HG02884 (cell line): ENCODE measurements at regions not wholly inside any gene's neighbourhood (a gene's known extent, or its start where the extent isn't known, plus 50 kb on each side); places are given as distances from the start of the nearest gene placed in this dataset.
"Not testable (repeated sequence)": the region's sequence is repeated elsewhere in the genome, so short reads cannot be mapped to it uniquely, and the experiment has no call there.

Experiments
- ATAC-seq: cut with Tn5 transposase; IDR thresholded peaks from one replicate; pipeline ENCODE4 v1.9.1; 2021; ENCODE audit warnings: mild to moderate bottlenecking, moderate library complexity; ENCODE audit not compliant: unreplicated experiment

DNA sequence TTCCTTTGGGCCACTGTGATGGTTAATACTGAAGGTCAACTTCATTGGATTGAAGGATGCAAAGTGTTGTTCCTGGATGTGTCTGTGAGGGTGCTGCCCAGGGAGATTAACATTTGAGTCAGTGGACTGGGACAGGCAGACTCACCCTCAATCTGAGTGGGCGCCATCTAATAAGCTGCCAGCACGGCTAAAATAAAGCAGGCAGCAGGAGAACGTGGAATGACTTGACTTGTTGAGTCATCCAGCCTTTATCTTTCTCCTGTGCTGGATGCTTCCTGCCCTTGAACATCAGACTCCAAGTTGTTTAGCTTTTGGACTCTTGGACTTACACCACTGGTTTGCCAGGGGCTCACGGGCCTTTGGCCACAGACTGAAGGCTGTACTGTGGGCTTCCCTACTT lies 1046.9 kb downstream of the TYW1 start:
- ATAC-seq, result no peak

DNA sequence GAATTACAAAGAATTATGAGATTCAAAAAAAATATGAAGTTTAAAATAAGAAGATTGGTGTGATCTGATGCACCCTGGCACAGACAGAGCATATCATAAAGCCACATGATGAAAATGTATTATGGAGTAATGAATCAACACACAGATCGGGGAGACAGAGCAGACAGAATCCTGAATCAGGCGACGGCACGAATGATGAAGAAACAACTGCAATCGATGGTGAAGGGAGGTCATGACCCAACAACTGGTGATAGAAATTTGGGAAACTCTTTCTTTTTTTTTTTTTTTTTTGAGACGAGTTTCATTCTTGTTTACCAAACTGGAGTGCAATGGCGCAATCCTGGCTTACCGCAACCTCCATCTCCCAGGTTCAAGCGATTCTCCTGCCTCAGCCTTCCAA lies 1054.0 kb downstream of the TYW1 start:
- ATAC-seq, result no peak

DNA sequence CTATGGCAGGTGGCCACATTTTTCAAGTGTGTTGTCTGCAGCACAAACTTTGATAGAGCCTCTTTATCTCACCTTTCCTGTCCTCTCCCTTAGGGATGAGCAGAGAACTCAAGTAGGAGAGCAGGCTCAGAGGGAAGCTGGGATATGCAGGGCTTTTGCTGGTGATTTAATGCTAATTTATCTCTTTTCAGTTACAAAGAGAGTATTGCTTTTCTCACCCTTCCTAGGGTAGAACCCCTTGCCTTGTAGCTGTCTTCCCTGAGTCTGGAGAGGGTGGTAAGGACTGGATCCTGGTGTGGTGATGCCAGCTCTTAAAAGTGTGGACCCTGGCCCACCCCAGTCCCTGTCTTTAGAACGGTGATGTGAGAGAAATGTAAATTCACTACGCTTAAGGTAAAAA lies 1061.4 kb downstream of the TYW1 start:
- no peak for ATAC-seq

DNA sequence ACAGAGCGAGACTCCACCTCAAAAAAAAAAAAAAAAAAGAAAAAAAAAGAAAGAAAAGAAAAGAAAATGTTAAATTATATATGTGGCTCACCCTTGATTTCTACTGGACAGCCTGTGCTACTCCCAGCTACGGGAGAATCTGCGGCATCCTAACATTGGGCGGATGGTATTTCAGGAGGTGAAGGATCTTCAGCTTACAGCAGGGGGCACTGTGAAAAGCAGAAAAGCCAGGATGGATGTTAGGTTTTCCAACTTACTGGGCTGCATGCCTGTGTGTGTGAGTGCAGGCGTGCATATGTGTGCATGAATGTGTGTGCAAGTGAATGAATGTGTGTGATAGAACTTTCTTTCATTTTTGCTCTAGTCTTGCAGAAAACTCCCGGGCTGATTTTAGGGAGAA lies 1066.5 kb downstream of the TYW1 start:
- no peak for ATAC-seq

DNA sequence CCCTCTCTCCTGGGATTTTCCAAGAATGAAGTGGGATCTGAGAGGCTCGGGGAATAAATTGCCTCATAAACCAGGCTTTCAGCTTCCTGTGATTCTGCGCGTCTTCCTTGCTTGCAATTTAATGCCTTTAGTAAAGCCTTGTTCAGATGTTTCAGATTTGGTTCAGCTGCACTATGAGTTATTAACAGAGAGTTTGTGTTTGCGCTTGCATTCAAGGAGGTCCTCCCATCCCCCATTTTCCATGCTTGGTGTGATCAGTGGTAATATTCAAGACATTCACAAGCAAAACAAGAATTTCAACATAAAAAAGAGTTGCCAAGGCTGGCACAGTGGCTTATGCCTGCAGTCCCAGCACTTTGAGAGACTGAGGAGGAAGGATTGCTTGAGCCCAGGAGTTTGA lies 1068.9 kb downstream of the TYW1 start:
- no peak for ATAC-seq

DNA sequence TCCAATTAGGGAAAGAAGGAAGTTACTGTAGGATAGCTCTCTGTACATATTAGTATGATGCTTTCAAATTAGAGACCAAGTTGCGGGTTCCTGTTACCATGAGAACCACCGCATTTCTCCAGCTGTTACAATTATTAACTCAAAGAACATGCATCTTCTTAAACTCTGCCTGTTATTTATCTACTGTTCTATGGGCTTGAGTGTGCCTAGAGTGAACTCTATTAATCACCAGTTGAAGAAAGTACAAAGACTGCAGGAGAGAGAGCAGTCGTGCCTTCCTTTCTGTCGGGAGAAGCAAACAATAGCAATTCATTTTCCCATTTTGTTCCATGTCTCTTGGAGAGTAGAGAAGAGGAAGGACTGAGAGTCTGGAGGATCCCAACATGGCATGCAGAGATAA lies 1071.2 kb downstream of the TYW1 start:
- ATAC-seq, result no peak

DNA sequence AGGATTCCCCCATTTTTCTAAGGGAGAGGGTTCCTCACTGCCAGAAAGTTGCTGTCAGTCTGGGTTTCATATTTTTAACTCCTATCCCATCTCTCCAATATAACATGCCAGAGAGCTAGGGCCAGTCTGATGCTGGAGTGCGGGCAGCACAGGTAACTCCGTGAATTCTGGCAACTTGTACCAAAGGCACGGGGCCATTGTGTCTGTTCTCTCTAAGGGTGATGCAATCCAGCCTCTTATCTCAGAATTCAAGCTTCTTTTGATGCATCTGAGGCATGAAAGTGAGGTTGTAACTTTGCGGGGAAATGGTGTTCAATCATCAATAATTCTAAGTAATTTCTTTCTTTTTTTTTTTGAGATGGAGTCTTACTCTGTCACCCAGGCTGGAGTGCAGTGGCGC lies 1074.4 kb downstream of the TYW1 start:
- no peak for ATAC-seq

DNA sequence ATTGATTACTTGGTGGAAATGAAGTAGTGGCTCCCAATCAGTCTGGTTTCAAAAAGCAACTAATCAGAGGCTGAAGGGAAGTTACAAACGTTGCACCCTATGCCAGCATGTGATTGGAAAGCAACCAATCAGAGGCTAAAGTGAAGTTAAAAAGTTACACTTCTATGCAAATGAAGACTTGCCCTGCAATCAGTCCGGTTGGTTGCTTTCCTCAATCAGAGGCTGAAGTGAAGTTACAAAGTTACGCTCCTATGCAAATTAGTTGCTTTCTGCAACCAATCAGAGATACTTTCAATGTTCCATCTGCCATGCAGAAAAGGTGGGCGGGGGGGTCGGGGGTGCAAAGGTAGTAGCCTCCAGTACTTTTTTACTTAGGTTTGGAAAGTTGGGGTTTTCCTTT lies 1077.1 kb downstream of the TYW1 start:
- ATAC-seq, result no peak

DNA sequence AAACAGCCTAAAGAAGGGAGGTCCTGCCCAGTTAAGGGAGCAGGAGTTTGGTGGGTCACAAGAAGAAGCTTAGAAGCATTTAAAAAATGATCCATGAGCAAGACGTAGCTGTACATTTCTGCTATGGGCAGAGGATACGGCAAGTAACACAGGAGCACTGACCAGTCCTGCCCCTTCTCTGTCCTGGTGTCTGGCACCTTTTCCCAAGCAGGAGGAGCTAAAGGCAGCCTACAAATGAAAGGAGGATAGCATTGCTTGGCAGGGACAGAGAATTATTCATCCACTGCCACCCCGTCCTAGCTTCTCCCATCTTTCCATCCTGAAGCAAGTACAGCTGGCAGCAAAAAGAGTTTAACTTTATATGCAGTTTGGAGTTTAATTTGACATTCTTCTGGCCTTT lies 1077.6 kb downstream of the TYW1 start:
- ATAC-seq, result no peak

DNA sequence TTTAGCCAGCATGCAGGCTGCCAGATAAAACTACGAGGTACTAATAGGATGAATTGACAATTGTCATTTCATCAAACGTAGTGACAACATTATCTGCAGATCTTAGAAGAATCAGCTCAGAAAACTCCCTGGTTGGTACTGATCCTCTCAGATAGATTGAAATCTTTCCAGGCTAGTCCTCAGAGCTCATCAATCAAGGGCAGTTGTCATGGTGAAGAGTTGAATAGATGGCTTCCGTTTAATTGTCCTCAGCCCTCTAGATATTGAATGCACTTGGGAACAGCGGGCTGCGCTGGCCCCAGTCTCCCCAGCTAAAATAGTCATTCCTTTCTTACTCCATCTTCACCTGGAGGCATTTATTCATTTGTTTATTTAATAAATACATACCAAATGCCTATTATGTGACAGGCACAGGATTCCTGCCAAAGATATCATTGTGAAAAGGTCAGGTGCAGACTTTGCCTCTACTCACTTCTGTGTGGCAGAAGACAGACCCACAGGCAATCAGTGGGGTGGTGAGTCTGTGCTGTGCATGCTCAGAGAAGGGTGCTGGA lies 1081.6 kb downstream of the TYW1 start:
- ATAC-seq, result no peak

DNA sequence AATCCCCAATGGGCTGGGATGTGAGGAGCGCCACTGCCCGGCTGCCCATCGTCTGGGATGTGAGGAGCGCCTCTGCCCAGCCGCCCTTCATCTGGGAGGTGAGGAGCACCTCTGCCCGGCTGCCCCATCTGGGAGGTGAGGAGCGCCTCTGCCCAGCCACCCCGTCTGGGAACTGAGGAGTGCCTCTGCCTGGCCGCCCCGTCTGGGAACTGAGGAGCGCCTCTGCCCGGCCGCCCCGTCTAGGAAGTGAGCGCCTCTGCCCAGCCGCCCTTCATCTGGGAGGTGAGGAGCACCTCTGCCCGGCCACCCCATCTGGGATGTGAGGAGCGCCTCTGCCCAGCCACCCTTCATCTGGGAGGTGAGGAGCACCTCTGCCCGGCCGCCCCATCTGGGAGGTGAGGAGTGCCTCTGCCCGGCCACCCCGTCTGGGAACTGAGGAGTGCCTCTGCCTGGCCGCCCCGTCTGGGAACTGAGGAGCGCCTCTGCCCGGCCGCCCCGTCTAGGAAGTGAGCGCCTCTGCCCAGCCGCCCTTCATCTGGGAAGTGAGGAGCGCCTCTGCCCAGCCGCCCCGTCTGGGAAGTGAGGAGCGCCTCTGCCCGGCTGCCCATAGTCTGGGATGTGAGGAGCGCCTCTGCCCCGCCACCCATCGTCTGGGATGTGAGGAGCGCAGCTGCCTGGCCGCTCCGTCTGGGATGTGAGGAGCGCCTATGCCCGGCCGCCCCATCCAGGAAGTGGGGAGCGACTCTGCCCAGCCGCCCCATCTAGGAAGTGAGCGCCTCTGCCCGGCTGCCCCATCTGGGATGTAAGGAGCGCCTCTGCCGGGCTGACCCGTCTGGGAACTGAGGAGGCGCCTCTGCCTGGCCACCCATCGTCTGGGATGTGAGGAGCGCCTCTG lies 1085.7 kb downstream of the TYW1 start:
- not testable (repeated sequence) for ATAC-seq

DNA sequence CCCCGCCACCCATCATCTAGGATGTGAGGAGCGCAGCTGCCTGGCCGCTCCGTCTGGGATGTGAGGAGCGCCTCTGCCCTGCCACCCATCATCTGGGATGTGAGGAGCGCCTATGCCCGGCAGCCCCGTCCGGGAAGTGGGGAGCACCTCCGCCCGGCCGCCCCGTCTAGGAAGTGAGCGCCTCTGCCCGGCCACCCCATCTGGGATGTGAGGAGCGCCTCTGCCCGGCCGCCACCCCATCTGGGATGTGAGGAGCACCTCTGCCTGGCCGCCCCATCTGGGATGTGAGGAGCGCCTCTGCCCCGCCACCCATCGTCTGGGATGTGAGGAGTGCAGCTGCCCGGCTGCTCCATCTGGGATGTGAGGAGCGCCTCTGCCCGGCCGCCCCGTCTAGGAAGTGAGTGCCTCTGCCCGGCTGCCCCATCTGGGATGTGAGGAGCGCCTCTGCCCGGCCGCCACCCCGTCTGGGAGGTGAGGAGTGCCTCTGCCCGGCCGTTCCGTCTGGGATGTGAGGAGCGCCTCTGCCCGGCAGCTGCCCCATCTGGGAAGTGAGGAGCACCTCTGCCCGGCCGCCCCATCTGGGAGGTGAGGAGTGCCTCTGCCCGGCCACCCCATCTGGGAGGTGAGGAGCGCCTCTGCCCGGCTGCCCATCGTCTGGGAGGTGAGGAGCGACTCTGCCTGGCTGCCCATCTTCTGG lies 1086.5 kb downstream of the TYW1 start:
- ATAC-seq, result not testable (repeated sequence)

DNA sequence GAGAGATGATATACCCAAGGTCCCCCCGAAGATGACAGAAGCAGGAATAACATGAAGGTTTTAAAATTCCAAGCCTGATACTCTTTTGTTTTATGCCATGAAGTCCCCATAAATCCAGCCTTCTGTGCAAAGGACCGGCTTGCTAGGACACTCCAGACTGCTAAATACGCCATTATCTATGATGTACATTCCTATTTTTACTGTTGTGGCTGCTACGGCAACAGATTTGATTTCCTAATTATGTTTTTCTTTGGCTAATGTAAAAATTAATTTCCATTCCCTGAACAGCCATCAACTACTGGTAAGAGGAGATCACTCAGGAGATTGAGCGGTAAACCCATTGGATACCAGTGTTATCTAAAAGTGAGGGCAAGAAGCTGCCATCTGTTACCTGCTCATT lies 1090.8 kb downstream of the TYW1 start:
- ATAC-seq, result no peak

DNA sequence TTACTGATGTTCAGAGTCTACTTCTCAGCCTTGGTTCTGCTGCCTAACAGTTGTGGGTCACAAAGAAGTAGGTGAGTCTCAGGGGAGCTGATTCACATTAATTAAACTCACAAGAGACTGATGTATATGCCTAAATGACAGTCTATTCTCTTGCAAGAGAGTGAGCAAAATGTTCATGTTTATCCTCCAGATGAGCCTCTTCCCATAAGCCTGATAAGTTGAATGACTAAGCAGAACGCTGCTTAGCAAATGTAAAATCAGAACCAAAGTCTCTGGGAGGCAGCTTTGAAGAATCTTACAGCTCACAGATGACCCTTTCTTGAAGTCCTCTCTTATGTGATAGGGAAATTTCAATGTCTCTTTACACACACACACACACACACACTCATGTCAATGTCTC lies 1092.2 kb downstream of the TYW1 start:
- no peak for ATAC-seq

DNA sequence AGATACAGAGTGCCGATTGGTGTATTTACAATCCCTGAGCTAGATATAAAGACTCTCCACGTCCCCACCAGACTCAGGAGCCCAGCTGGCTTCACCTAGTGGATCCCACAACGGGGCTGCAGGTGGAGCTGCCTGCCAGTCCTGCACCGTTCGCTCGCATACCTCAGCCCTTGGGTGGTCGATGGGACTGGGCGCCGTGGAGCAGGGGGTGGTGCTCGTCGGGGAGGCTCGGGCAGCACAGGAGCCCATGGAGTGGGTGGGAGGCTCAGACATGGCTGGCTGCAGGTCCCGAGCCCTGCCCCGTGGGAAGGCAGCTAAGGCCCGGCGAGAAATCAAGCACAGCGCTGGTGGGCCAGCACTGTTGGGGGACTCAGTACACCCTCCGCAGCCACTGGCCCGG lies 1093.6 kb downstream of the TYW1 start:
- not testable (repeated sequence) for ATAC-seq

DNA sequence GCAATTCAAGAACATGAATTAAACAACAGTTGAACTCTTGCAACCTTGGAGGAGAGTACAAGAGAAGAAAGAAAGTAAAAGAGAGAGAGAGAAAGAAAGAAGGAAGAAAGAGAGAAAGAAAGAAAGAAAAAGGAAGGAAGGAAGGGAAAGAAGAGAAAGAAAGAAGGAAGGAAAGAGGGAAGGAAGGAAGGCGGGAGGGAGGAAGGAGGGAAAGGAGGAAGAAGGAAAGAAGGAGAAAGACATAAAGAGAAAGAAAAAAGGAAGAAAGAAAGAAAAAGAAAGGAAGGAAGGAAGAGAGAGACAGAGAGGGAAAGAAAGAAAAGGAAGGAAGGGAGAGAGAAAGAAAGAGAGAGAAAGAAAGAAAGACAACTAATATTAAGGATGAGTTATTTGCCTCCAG lies 1106.7 kb downstream of the TYW1 start:
- ATAC-seq, result no peak

DNA sequence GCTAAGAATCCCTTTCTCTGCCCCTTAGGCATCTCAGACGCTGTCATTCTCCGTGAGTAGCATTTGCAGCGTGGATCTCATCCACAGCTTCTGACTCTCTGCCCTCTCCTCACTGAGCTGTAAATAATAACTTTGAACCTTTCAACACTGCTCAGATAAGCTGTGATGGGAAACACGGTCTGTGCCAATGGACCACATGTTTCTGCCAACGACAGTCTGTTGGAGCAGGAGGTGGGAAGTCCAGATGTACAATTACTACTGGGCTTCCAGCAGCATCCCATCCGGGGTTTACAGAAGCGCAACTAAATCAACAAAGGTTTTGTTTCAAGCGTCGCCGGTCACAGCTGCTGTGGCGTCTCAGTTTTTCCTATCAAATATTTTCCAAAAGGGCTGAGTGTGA lies 1110.6 kb downstream of the TYW1 start:
- no peak for ATAC-seq

DNA sequence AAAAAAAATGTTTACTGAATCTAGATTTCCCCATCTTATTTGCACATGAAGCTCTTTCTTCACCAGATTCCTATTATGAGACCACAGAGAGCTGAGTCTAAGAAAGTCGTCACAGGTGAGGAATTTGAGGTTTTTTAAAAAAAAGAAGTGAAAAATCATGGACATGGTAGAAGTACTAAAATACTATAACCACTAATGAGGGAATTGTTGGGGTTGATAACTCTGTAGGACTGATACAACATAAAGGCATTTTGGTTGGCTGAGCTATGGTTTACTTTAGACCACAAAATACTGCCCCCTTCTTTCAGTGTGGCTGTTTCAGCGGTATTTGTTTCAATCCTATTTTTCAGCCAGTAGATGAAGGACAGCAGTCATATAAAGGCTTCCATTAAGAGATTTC lies 1111.3 kb downstream of the TYW1 start:
- ATAC-seq, result no peak

DNA sequence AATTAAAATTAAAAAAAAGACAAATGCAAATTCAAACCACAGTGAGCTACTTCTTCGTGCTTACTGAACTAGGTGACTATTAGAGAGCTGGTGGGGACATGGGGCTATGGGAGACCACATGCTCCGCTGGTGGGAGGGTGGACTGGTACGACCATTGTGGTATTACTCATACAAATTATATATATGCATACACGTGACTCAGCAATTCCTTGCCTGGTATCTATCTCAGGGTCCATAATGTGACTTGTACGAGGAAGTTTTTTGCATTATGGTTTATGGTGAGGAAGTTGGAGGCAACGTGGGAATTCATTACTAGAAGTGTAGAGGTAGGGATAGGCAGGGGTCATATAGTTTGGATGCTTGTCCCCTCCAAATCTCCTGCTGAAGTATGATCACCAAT lies 1112.7 kb downstream of the TYW1 start:
- ATAC-seq, result no peak

DNA sequence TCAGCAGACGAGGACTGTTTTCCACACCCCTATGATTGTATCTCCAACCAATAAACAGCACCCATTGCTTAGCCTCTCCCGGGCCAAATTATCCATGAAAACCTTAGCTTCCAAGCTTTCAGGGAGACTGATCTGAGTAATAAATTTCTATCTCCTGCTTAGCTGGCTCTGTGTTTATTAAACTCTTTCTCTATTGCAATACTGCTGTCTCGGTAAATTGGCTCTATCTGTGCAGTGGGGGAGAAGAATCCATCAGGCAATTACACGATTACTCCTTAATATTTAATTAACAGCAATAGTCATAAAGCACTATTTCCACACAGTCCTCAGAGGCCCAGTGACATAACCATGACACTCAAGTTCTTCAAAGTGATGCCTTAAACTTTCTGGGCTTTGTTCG lies 1122.8 kb downstream of the TYW1 start:
- ATAC-seq, result no peak

DNA sequence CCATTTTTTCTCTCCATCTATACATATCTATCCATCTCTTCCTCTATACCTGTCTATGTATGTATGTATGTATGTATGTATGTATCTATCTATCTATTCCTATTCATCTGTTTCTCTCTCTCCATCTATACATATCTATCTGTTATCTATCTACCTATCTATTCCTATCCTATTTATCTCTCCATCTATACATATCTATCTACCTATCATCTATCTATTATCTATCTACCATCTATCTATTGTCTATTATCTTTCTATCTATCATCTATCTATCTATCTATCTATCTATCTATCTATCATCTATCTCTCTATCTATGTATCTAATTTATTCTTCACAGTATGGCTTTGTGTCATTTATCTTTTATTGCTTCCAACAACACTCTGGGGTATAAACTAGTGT lies 1124.4 kb downstream of the TYW1 start:
- ATAC-seq, result no peak

DNA sequence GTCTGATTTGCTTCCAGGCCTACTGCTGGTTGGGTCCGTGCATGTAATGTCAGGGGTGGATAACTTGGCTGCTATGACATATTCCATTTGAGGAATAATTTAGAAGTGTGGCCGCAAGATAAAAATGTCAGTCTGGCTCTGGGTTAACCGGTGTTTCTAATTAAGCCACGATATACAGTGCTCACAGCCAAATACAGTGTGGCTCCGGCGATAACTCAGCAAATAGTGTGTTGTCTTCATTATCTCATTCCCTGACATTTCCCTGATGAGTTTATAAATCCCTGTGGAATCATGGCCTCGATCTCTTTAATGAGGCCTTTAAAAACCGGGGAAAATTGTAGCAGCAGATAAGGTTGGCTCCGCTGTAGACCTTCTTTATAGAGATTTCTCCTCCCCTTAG lies 1125.0 kb downstream of the TYW1 start:
- ATAC-seq, result no peak
